NCI-H82 (cell line): ENCODE measurements at regions not wholly inside any gene's neighbourhood (a gene's known extent, or its start where the extent isn't known, plus 50 kb on each side); places are given as distances from the start of the nearest gene placed in this dataset.

Experiments used
- DNase-seq: peaks from one replicate; lab custom pipeline; 2025; lab: John Stamatoyannopoulos, UW

- no peak for DNase-seq
These were observed 366.6 kb downstream of the SOX2 start for GRCh38 chr3:182078316-182078715.

GRCh38 chr3:182078929-182079328 lies 367.2 kb downstream of the SOX2 start:
- DNase-seq: no peak

- no peak for DNase-seq
These were observed 369.4 kb downstream of the SOX2 start for GRCh38 chr3:182081096-182081495.

GRCh38 chr3:182083112-182083511 lies 371.4 kb downstream of the SOX2 start:
- DNase-seq: no peak

GRCh38 chr3:182092662-182093262 lies 381.0 kb downstream of the SOX2 start:
- no peak for DNase-seq

GRCh38 chr3:182094321-182094720 lies 382.6 kb downstream of the SOX2 start:
- no peak for DNase-seq

- no peak for DNase-seq
These were observed 393.2 kb downstream of the SOX2 start for GRCh38 chr3:182104881-182105280.

GRCh38 chr3:182105875-182106274 lies 394.1 kb downstream of the SOX2 start:
- no peak for DNase-seq

GRCh38 chr3:182108371-182108770 lies 396.6 kb downstream of the SOX2 start:
- DNase-seq: no peak

- no peak for DNase-seq
These were observed 400.2 kb downstream of the SOX2 start for GRCh38 chr3:182111967-182112366.

GRCh38 chr3:182115328-182116015 lies 403.7 kb downstream of the SOX2 start:
- no peak for DNase-seq

- no peak for DNase-seq
These were observed 404.7 kb downstream of the SOX2 start for GRCh38 chr3:182116386-182116785.

GRCh38 chr3:182117131-182117530 lies 405.4 kb downstream of the SOX2 start:
- DNase-seq: no peak

GRCh38 chr3:182117583-182117982 lies 405.9 kb downstream of the SOX2 start:
- DNase-seq: no peak

GRCh38 chr3:182118066-182118465 lies 406.3 kb downstream of the SOX2 start:
- no peak for DNase-seq

GRCh38 chr3:182121401-182121800 lies 409.7 kb downstream of the SOX2 start:
- no peak for DNase-seq

- DNase-seq: no peak
These were observed 411.1 kb downstream of the SOX2 start for GRCh38 chr3:182122779-182123178.

- no peak for DNase-seq
These were observed 412.5 kb downstream of the SOX2 start for GRCh38 chr3:182124187-182124586.

GRCh38 chr3:182124716-182125115 lies 413.0 kb downstream of the SOX2 start:
- DNase-seq: no peak

GRCh38 chr3:182129740-182130139 lies 418.0 kb downstream of the SOX2 start:
- no peak for DNase-seq

GRCh38 chr3:182133752-182134151 lies 422.0 kb downstream of the SOX2 start:
- no peak for DNase-seq

GRCh38 chr3:182135056-182135455 lies 423.3 kb downstream of the SOX2 start:
- DNase-seq: no peak

- DNase-seq: no peak
These were observed 424.5 kb downstream of the SOX2 start for GRCh38 chr3:182136008-182136910.
